Colonic mucosa (tissue), 4 donors: ENCODE measurements at regions not wholly inside any gene's neighbourhood (a gene's known extent, or its start where the extent isn't known, plus 50 kb on each side); places are given as distances from the start of the nearest gene placed in this dataset.

ENCODE experiments used
- DNase-seq: peaks from one replicate; pipeline ENCODE4 v3.0.0-alpha.2; 2020
- H3K27ac ChIP-seq: fragments of 200-600 bp; one replicate; pipeline ENCODE4 v1.8.0; 2021
- H3K27me3 ChIP-seq: fragments of 200-600 bp; one replicate; pipeline ENCODE4 v1.8.0; 2021
- H3K36me3 ChIP-seq: fragments of 200-600 bp; one replicate; pipeline ENCODE4 v1.8.0; 2021
- H3K4me1 ChIP-seq: fragments of 200-600 bp; one replicate; pipeline ENCODE4 v1.8.0; 2021; ENCODE audit warnings: mild to moderate bottlenecking
- H3K4me3 ChIP-seq: fragments of 200-600 bp; one replicate; pipeline ENCODE4 v1.8.0; 2021
- H3K9ac ChIP-seq, 2 donors: one replicate each; pipeline ENCODE4 v1.7.0; 2013; ENCODE audit warnings: control low read depth in 2 of 2, low read depth in 2 of 2, low read length in 2 of 2
- H3K9me3 ChIP-seq: fragments of 200-600 bp; one replicate; pipeline ENCODE4 v1.8.0; 2021
- intact Hi-C: fragments of 100-400 bp; cut with DNase I; formaldehyde crosslinking; loops from one replicate; pipeline ENCODE4 v1.14.1; 2022
- TF ChIP-seq, protein P1 (sequence below): fragments of 200-600 bp; IDR thresholded peaks from one replicate; pipeline ENCODE4 v1.8.0; 2022; ENCODE audit warnings: antibody characterized with exemption, mild to moderate bottlenecking
- donor health status: healthy.
- donor health status: DM: no; HTN: no; CAD: no.
- donor health status: DM: no; HTN: no; CAD: no.

DNA sequence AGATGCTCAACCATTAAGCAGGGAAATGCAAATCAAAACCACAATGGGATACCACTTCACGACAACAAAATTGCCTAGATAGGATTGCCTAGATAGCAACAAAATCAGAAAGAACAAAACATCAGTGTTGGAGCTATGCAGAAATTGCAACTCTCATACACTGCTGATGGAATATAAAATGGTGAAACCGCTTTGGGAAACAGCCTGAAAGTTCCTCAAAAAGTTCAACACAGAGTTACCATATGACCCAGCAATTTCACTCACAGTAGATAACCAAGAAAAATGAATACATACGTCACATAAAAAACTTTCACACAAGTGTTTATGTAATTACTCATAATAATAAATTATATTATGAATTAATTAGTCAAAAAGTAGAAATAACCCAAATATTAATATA lies 78.3 kb downstream of the MAFB start:
- H3K36me3 ChIP-seq: no peaks in the 10 kb centered on the region
- no peaks in the 10 kb centered on the region for H3K4me1 ChIP-seq
- no peak overlapping the region for H3K9ac ChIP-seq
- H3K9me3 ChIP-seq: no peaks in the 10 kb centered on the region
- H3K27ac ChIP-seq: no peak overlapping the region
- TF ChIP-seq, protein P1, sequence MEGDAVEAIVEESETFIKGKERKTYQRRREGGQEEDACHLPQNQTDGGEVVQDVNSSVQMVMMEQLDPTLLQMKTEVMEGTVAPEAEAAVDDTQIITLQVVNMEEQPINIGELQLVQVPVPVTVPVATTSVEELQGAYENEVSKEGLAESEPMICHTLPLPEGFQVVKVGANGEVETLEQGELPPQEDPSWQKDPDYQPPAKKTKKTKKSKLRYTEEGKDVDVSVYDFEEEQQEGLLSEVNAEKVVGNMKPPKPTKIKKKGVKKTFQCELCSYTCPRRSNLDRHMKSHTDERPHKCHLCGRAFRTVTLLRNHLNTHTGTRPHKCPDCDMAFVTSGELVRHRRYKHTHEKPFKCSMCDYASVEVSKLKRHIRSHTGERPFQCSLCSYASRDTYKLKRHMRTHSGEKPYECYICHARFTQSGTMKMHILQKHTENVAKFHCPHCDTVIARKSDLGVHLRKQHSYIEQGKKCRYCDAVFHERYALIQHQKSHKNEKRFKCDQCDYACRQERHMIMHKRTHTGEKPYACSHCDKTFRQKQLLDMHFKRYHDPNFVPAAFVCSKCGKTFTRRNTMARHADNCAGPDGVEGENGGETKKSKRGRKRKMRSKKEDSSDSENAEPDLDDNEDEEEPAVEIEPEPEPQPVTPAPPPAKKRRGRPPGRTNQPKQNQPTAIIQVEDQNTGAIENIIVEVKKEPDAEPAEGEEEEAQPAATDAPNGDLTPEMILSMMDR: no peak
- H3K4me3 ChIP-seq: no peak overlapping the region
- DNase-seq: no peak
- H3K27me3 ChIP-seq: no peaks in the 10 kb centered on the region
- intact Hi-C loops: no loop called here

DNA sequence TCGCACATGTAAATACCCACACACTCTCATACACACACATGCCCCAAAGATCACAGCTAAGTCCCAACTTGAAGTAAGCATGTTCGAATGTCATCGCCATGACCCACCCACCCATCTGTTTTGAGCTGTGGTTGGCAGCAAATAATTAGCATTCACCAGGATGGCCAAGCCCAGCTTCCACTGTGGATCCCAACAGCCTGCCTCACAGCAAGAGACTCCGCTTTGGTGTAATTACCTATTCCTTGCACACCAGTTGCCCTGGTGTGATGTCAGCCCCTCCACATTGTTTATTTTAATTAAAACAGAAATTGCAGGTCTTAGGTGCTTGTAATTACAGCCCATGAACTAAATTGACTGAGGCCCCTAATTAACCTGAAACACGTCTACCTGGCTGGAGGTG lies 81.1 kb downstream of the MAFB start:
- Histone ChIP-seq H3K4me1 (no peaks in the 10 kb centered on the region), H3K9me3 (no peaks in the 10 kb centered on the region), H3K9ac (no peak overlapping the region), H3K27me3 (no peaks in the 10 kb centered on the region), H3K4me3 (no peak overlapping the region), H3K36me3 (no peaks in the 10 kb centered on the region), H3K27ac (no peak overlapping the region)
- intact Hi-C loops: no loop called here
- no peak for DNase-seq
- TF ChIP-seq, protein P1: no peak

DNA sequence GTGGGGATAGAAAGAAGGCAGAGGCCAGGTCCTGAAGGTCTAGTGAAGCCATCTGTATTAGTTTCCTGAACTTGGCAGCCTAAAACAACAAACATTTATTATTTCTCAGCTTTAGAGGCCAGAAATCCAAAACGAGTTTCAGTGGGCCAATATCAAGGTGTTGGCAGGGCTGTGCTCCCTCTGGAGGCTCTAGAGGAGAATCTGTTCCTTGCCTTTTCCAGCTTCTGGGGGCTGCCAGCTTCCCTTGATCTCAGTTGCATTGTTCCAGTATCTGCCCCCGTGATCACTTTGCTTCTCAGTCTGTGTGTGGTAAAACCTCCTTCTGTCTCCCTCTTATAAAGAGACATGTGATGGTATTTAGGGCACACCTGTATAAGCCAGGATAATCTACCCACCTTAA lies 82.4 kb downstream of the MAFB start:
- Histone ChIP-seq H3K4me1 (no peaks in the 10 kb centered on the region), H3K36me3 (no peaks in the 10 kb centered on the region), H3K27me3 (no peaks in the 10 kb centered on the region), H3K4me3 (no peak overlapping the region), H3K9ac (no peak overlapping the region), H3K27ac (no peak overlapping the region), H3K9me3 (no peaks in the 10 kb centered on the region)
- TF ChIP-seq, protein P1: no peak
- DNase-seq: no peak
- intact Hi-C loops: no loop called here

DNA sequence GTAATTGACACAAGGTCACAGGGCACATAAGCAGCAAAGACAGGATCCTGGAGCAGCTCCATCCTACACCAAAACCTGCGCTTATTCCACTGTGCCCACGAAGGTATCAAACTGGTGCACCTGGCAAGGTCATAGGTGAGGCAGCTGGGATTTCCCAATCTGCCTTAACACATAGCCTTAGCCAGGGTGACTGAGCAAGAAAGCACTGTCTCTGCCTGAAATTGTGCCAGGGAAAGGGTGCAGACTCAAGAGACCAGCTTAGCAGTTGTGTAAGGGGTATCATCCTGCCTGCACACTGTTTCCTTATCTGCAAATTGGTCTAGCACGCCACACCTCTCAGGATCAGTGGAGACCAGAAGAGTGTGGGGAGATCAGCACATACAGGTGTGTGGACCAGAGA lies 82.8 kb downstream of the MAFB start:
- Histone ChIP-seq H3K27me3 (no peaks in the 10 kb centered on the region), H3K27ac (no peak overlapping the region), H3K9me3 (no peaks in the 10 kb centered on the region), H3K4me3 (no peak overlapping the region), H3K36me3 (no peaks in the 10 kb centered on the region), H3K4me1 (no peaks in the 10 kb centered on the region), H3K9ac (no peak overlapping the region)
- no peak for DNase-seq
- intact Hi-C loops: no loop called here
- TF ChIP-seq, protein P1: no peak

DNA sequence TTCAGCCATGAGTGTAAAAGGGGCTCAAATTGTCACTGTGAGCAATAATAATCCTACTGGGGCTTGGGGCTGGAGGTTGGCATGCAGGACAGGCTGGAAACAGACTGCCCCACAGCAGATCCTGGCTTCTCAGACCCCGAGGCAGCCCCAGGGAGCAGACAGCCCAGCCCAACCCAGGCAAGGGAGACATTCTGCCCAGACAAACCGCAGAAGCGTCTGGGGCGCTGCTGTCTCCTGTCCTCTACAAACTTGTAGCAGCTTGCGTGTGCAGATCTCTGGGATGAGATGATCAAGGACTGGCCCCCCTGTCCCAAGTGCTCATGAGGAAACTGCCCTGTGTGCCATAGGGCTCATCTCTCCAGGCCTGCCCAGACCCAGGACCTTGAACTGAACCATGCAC lies 84.6 kb downstream of the MAFB start:
- H3K27me3 ChIP-seq: no peaks in the 10 kb centered on the region
- H3K9ac ChIP-seq: no peak overlapping the region
- no peaks in the 10 kb centered on the region for H3K4me1 ChIP-seq
- no peak overlapping the region for H3K4me3 ChIP-seq
- H3K36me3 ChIP-seq: no peaks in the 10 kb centered on the region
- TF ChIP-seq, protein P1: no peak
- DNase-seq: no peak
- intact Hi-C loops: no loop called here
- no peak overlapping the region for H3K27ac ChIP-seq
- no peaks in the 10 kb centered on the region for H3K9me3 ChIP-seq
